Activated CD4-positive, alpha-beta T cell treated with anti-CD3 and anti-CD28 coated beads, Interleukin-2, amount 50 U/mL, for 16 hours (primary cell): ENCODE measurements at regions not wholly inside any gene's neighbourhood (a gene's known extent, or its start where the extent isn't known, plus 50 kb on each side); places are given as distances from the start of the nearest gene placed in this dataset.
"Not testable (repeated sequence)": the region's sequence is repeated elsewhere in the genome, so short reads cannot be mapped to it uniquely, and the experiment has no call there.

ENCODE experiments used
- DNase-seq: peaks from one replicate; pipeline ENCODE4 v3.0.0-alpha.2; 2020

DNA sequence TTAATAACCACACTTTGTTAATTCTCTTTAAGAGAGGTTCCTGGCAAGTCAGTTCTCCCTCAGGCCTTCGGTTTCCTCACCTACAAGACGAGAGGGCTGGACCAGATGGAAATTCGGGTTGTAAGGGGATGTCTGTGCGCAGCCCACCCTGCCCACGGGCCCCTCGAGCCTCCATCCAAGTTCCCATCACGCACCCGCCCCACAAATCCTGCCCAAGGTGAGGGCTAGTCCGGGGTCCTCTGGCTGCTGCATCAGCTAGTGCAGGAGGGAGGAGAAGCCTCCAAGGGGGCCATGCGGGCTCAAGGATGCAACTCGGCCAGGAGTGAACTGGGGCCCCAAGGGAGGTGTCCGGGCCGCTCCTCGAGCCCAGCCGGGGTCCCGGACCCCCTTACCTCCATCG is 169.6 kb upstream of the TP53TG3 start:
- not testable (repeated sequence) for DNase-seq

DNA sequence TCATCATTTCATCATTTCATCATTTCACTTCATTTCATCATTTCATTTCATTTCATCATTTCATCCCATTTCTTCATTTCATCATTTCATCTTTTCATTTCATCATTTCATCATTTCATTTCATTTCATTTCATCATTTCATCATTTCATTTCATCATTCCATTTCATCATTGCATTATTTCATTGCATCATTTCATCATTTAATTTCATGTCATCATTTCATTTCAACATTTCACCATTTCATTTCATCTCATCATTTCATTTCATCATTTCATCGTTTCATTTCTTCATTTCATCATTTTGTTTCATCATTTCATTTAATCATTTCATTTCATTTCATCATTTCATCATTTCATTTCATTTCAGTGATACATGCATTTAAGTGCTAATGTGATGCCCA is 166.9 kb upstream of the TP53TG3 start:
- DNase-seq: not testable (repeated sequence)

DNA sequence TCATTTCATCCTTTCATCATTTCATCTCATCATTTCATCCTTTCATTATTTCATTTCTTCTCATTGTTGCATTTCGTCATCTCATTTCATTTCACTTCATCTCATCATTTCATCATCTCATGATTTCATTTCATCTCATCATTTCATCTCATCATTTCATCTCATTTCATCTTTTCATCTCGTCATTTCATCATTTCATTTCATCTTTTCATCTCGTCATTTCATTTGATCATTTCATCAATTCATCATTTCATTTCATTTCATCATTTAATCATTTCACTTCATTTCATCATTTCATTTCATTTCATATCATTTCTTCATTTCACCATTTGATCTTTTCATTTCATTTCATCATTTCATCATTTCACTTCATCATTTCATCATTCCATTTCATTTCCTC is 131.3 kb upstream of the TP53TG3 start:
- DNase-seq: not testable (repeated sequence)

DNA sequence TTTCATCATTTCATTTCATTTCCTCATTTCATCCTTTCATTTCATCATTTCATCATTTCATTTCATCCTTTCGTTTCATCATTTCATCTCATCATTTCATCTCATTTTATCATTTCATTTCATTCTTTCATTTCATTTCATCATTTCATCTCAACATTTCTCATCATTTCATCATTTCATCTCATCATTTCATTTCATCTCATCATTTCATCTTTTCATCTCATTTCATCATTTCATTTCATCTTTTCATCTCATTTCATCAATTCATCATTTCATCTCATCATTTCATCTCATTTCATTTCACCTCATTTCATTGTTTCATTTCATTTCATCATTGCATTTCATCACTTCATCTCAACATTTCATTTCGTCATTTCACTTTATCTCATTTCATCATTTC is 129.7 kb upstream of the TP53TG3 start:
- not testable (repeated sequence) for DNase-seq
